ENCODE measurements at regions not wholly inside any gene's neighbourhood (a gene's known extent, or its start where the extent isn't known, plus 50 kb on each side); places are given as distances from the start of the nearest gene placed in this dataset.
"Not testable (repeated sequence)": the region's sequence is repeated elsewhere in the genome, so short reads cannot be mapped to it uniquely, and the experiment has no call there.

GRCh38 chr12:92059960-92060359 is 85.7 kb downstream of the BTG1 start:
- no peak for DNase-seq

GRCh38 chr12:92058664-92059063 is 87.0 kb downstream of the BTG1 start:
- no peak for DNase-seq

- DNase-seq, result not testable (repeated sequence)
Observed at GRCh38 chr12:92056756-92057155, 88.9 kb downstream of the BTG1 start.

- DNase-seq, result no peak
Observed at GRCh38 chr12:92056290-92056689, 89.4 kb downstream of the BTG1 start.

GRCh38 chr12:92055877-92056276 is 89.8 kb downstream of the BTG1 start:
- no peak for DNase-seq

GRCh38 chr12:92051441-92051840 is 94.2 kb downstream of the BTG1 start:
- no peak for DNase-seq

- no peak for DNase-seq
Observed at GRCh38 chr12:92049403-92049802, 96.2 kb downstream of the BTG1 start.

- no peak for DNase-seq
Observed at GRCh38 chr12:92047393-92047826, 98.2 kb downstream of the BTG1 start.

- DNase-seq, result no peak
Observed at GRCh38 chr12:92046557-92047392, 98.9 kb downstream of the BTG1 start.

- no peak for DNase-seq
Observed at GRCh38 chr12:92045852-92046251, 99.8 kb downstream of the BTG1 start.

GRCh38 chr12:92044435-92044834 is 101.2 kb downstream of the BTG1 start:
- DNase-seq, result no peak

- DNase-seq, result no peak
Observed at GRCh38 chr12:92042791-92043531, 102.7 kb downstream of the BTG1 start.

- DNase-seq, result peak in 1 of 2 experiments; percentile 5
Observed at GRCh38 chr12:92041742-92042141, 103.9 kb downstream of the BTG1 start.

- peak; percentile 9 to 25 for DNase-seq
Observed at GRCh38 chr12:92039046-92039445, 106.6 kb downstream of the BTG1 start.

- no peak for DNase-seq
Observed at GRCh38 chr12:92038476-92038875, 107.2 kb downstream of the BTG1 start.

GRCh38 chr12:92036771-92037453 is 108.7 kb downstream of the BTG1 start:
- no peak for DNase-seq

- DNase-seq, result no peak
Observed at GRCh38 chr12:92036061-92036620, 109.5 kb downstream of the BTG1 start.

- no peak for DNase-seq
Observed at GRCh38 chr12:92035477-92035876, 110.2 kb downstream of the BTG1 start.

- DNase-seq, result peak; percentile 63 to 87
Observed at GRCh38 chr12:92034858-92035401, 110.7 kb downstream of the BTG1 start.

GRCh38 chr12:92034083-92034482 is 111.6 kb downstream of the BTG1 start:
- no peak for DNase-seq

- no peak for DNase-seq
Observed at GRCh38 chr12:92032965-92033364, 112.7 kb downstream of the BTG1 start.

- no peak for DNase-seq
Observed at GRCh38 chr12:92032101-92032500, 113.5 kb downstream of the BTG1 start.

GRCh38 chr12:92030618-92031017 is 115.0 kb downstream of the BTG1 start:
- DNase-seq, result no peak
